DND-41 (cell line): ENCODE measurements at regions not wholly inside any gene's neighbourhood (a gene's known extent, or its start where the extent isn't known, plus 50 kb on each side); places are given as distances from the start of the nearest gene placed in this dataset.

Experiments
- ATAC-seq: fragments of 200-7000 bp; cut with Tn5 transposase; 3 replicates; pipeline ENCODE4 v1.9.1; 2021; ENCODE audit warnings: low read depth; ENCODE audit not compliant: insufficient read depth
- DNase-seq: peaks from one replicate; pipeline ENCODE4 v3.0.0-alpha.2; 2020
- H2AFZ ChIP-seq: 2 replicates; pipeline ENCODE4 v1.6.0; 2012; ENCODE audit warnings: low read depth, low read length
- H3K27ac ChIP-seq: 2 replicates; pipeline ENCODE4 v1.5.1; 2012; ENCODE audit warnings: low read length, inconsistent platforms
- H3K27me3 ChIP-seq: fragments of 200-600 bp; sonication (generic); 2 replicates; pipeline ENCODE4 v1.6.0; 2012; ENCODE audit warnings: low read length, mild to moderate bottlenecking, inconsistent platforms; ENCODE audit not compliant: insufficient read depth, poor library complexity
- H3K36me3 ChIP-seq: 2 replicates; pipeline ENCODE4 v1.5.1; 2012; ENCODE audit warnings: low read length, inconsistent platforms; ENCODE audit not compliant: insufficient read depth
- H3K4me1 ChIP-seq: 2 replicates; pipeline ENCODE4 v1.5.1; 2012; ENCODE audit warnings: mild to moderate bottlenecking, low read length; ENCODE audit not compliant: insufficient read depth
- H3K4me2 ChIP-seq: 2 replicates; pipeline ENCODE4 v1.6.0; 2012; ENCODE audit warnings: mild to moderate bottlenecking, moderate library complexity, low read length, inconsistent platforms; ENCODE audit not compliant: insufficient read depth
- H3K4me3 ChIP-seq, 2 experiments: fragments of 200-600 bp in 1 of 2; shearing (Covaris generic) in 1 of 2; 2 replicates each; pipeline ENCODE4 v1.5.1; 2012 to 2016; ENCODE audit warnings: inconsistent platforms in 2 of 2, low read length in 2 of 2, mild to moderate bottlenecking in 2 of 2, low read depth in 1 of 2, moderate library complexity in 1 of 2
- H3K79me2 ChIP-seq: 2 replicates; pipeline ENCODE4 v1.6.0; 2012; ENCODE audit warnings: low read length, inconsistent platforms; ENCODE audit not compliant: insufficient read depth
- H3K9ac ChIP-seq: 2 replicates; pipeline ENCODE4 v1.6.0; 2012; ENCODE audit warnings: low read depth, mild to moderate bottlenecking, inconsistent platforms, low read length, moderate library complexity
- H3K9me3 ChIP-seq: 2 replicates; pipeline ENCODE4 v1.5.1; 2012; ENCODE audit warnings: low read length, moderate library complexity, mild to moderate bottlenecking, inconsistent platforms; ENCODE audit not compliant: insufficient read depth, severe bottlenecking
- H4K20me1 ChIP-seq: 2 replicates; pipeline ENCODE4 v1.6.0; 2012; ENCODE audit warnings: low read length; ENCODE audit not compliant: insufficient read depth
- CTCF ChIP-seq: IDR thresholded peaks from 2 replicates; pipeline ENCODE4 v1.5.1; 2012; ENCODE audit warnings: borderline replicate concordance, low read length, moderate library complexity, mild to moderate bottlenecking; ENCODE audit not compliant: poor library complexity, severe bottlenecking; ENCODE audit errors: extremely low read depth
- EZH2 ChIP-seq: IDR thresholded peaks from 3 replicates; pipeline ENCODE4 v1.6.1; 2012; ENCODE audit warnings: borderline replicate concordance, low read depth, mild to moderate bottlenecking, moderate library complexity, low read length, inconsistent platforms; ENCODE audit not compliant: severe bottlenecking

GRCh38 chr2:128580988-128581848 lies 262.6 kb upstream of the HS6ST1 start:
- Histone ChIP-seq H3K36me3 (no peaks in the 10 kb centered on the region), H3K4me3 (no peak overlapping the region), H3K9ac (no peak overlapping the region), H2AFZ (no peak overlapping the region), H3K27me3 (no peaks in the 10 kb centered on the region), H3K4me1 (no peaks in the 10 kb centered on the region), H3K4me2 (no peak overlapping the region), H3K27ac (no peak overlapping the region), H4K20me1 (no peaks in the 10 kb centered on the region), H3K79me2 (no peaks in the 10 kb centered on the region), H3K9me3 (no peaks in the 10 kb centered on the region)
- DNase-seq (no peak), ATAC-seq (no peak)
- no peak for TF ChIP-seq CTCF
- no peak for TF ChIP-seq EZH2

- Histone ChIP-seq H3K9me3 (no peaks in the 10 kb centered on the region), H3K4me3 (no peak overlapping the region), H3K36me3 (no peaks in the 10 kb centered on the region), H3K4me1 (no peaks in the 10 kb centered on the region), H3K4me2 (no peak overlapping the region), H4K20me1 (no peaks in the 10 kb centered on the region), H3K9ac (no peak overlapping the region), H3K27ac (no peak overlapping the region), H3K79me2 (no peaks in the 10 kb centered on the region), H3K27me3 (no peaks in the 10 kb centered on the region), H2AFZ (no peak overlapping the region)
- ATAC-seq (no peak), DNase-seq (no peak)
- no peak for TF ChIP-seq EZH2
- no peak for TF ChIP-seq CTCF
These were observed 263.2 kb upstream of the HS6ST1 start for GRCh38 chr2:128581849-128582244.

- DNase-seq (no peak), ATAC-seq (no peak)
- Histone ChIP-seq H3K4me2 (no peak overlapping the region), H2AFZ (no peak overlapping the region), H3K27ac (no peak overlapping the region), H3K9ac (no peak overlapping the region), H3K9me3 (no peaks in the 10 kb centered on the region), H3K27me3 (no peaks in the 10 kb centered on the region), H3K4me1 (no peaks in the 10 kb centered on the region), H3K4me3 (no peak overlapping the region), H4K20me1 (no peaks in the 10 kb centered on the region), H3K79me2 (no peaks in the 10 kb centered on the region), H3K36me3 (no peaks in the 10 kb centered on the region)
- TF ChIP-seq CTCF: no peak
- TF ChIP-seq EZH2: no peak
These were observed 265.7 kb upstream of the HS6ST1 start for GRCh38 chr2:128584296-128584890.
